Suprapubic skin (tissue), 4 donors: ENCODE measurements at regions not wholly inside any gene's neighbourhood (a gene's known extent, or its start where the extent isn't known, plus 50 kb on each side); places are given as distances from the start of the nearest gene placed in this dataset.

Source experiments
- DNase-seq, 2 donors: peaks; one replicate each; pipeline ENCODE4 v3.0.0-alpha.2; 2019; ENCODE audit warnings: low spot score in 2 of 2
- H3K27ac ChIP-seq: fragments of 200-600 bp; sonication (generic); one replicate; pipeline ENCODE4 v1.5.1; 2019
- H3K27me3 ChIP-seq: fragments of 200-600 bp; sonication (generic); one replicate; pipeline ENCODE4 v1.5.1; 2019
- H3K36me3 ChIP-seq: fragments of 200-600 bp; sonication (generic); one replicate; pipeline ENCODE4 v1.5.1; 2019
- H3K4me1 ChIP-seq: fragments of 200-600 bp; sonication (generic); one replicate; pipeline ENCODE4 v1.5.1; 2019
- H3K4me3 ChIP-seq: fragments of 200-600 bp; sonication (generic); one replicate; pipeline ENCODE4 v1.5.1; 2019; ENCODE audit warnings: mild to moderate bottlenecking
- H3K9me3 ChIP-seq: fragments of 200-600 bp; sonication (generic); one replicate; pipeline ENCODE4 v1.5.1; 2019
- EP300 ChIP-seq: sonication (generic); formaldehyde crosslinking; IDR thresholded peaks from one replicate; pipeline ENCODE4 v1.6.1; 2017; ENCODE audit warnings: antibody characterized with exemption
- POLR2A ChIP-seq, 2 donors: fragments of 450-650 bp; IDR thresholded peaks; one replicate each; pipeline ENCODE4 v1.6.1; 2017; ENCODE audit warnings: antibody characterized with exemption in 2 of 2, mild to moderate bottlenecking in 2 of 2, moderate library complexity in 2 of 2
- POLR2AphosphoS5 ChIP-seq, 3 donors: sonication (generic); formaldehyde crosslinking; IDR thresholded peaks; one replicate each; pipeline ENCODE4 v1.6.1; 2017; ENCODE audit warnings: antibody characterized with exemption in 3 of 3
- WGBS: methylation state at CpG from one replicate; pipeline ENCODE4 v1.1.5; 2018; 5-methylcytosine and 5-hydroxymethylcytosine counted together
- TF ChIP-seq, protein P1 (sequence below), 2 donors: fragments of 200-600 bp in 1 of 2; fragments of 450-650 bp in 1 of 2; sonication (generic) in 1 of 2; IDR thresholded peaks; one replicate each; pipeline ENCODE4 v1.5.1; 2016 to 2019; ENCODE audit warnings: antibody characterized with exemption in 2 of 2, mild to moderate bottlenecking in 1 of 2, moderate library complexity in 1 of 2

DNA sequence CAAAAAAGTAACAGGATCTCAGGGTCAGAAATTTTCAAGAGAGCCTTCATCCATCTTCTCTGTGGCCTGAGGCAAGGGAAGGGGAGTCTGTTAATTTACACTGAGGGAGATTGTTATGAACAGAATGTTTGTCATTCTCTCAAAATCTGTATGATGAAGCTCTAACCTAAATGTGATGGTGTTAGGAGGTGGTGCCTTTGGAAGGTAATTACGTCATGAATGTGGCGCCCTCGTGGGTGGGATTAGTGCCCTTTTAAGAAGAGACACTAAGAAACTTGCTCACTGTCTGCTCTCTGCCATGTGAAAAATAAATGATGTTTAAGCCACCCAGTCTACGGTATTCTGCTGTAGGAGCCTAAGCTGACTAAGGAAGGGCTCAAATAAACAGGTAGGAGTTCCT is 521.6 kb downstream of the SNAPC1 start:
- H3K27me3 ChIP-seq, result no peaks in the 10 kb centered on the region
- no peaks in the 10 kb centered on the region for H3K36me3 ChIP-seq
- DNase-seq, result no peak
- H3K4me1 ChIP-seq, result no peaks in the 10 kb centered on the region
- TF ChIP-seq POLR2A (IDR thresholded peaks at IDR 0.05) (no peak), POLR2AphosphoS5 (IDR thresholded peaks at IDR 0.05) (no peak), EP300 (no peak)
- no peak overlapping the region for H3K4me3 ChIP-seq
- WGBS, result 80% methylated on average over 4 of the region's 4 CpGs
- H3K9me3 ChIP-seq, result no peaks in the 10 kb centered on the region
- no peak overlapping the region for H3K27ac ChIP-seq

DNA sequence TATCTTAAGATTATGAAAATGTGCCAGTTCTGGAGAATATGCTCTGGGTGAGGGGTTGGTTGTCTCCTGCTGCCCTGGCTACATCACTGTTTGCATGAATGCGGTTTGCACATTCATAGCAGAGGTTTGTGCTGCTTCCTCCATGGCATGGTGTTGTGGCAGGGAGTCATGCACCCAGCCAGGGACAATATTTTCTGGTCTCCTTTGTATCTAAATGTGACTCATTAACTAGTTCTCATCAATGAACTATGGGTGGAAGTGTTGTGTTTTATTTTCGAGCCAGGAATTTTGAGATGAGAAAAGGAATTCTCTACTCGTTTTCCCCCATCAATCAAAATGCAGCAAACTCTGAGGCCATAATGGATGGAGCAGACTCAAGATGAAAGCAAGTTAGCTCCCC is 527.3 kb downstream of the SNAPC1 start:
- no peak overlapping the region for H3K4me3 ChIP-seq
- H3K36me3 ChIP-seq, result no peaks in the 10 kb centered on the region
- no peak for TF ChIP-seq POLR2A (IDR thresholded peaks at IDR 0.05)
- TF ChIP-seq, protein P1, sequence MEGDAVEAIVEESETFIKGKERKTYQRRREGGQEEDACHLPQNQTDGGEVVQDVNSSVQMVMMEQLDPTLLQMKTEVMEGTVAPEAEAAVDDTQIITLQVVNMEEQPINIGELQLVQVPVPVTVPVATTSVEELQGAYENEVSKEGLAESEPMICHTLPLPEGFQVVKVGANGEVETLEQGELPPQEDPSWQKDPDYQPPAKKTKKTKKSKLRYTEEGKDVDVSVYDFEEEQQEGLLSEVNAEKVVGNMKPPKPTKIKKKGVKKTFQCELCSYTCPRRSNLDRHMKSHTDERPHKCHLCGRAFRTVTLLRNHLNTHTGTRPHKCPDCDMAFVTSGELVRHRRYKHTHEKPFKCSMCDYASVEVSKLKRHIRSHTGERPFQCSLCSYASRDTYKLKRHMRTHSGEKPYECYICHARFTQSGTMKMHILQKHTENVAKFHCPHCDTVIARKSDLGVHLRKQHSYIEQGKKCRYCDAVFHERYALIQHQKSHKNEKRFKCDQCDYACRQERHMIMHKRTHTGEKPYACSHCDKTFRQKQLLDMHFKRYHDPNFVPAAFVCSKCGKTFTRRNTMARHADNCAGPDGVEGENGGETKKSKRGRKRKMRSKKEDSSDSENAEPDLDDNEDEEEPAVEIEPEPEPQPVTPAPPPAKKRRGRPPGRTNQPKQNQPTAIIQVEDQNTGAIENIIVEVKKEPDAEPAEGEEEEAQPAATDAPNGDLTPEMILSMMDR (IDR thresholded peaks at IDR 0.05), result no peak
- TF ChIP-seq EP300, result no peak
- TF ChIP-seq POLR2AphosphoS5 (IDR thresholded peaks at IDR 0.05), result no peak
- 58% methylated on average over 3 of the region's 3 CpGs for WGBS
- no peak overlapping the region for H3K27ac ChIP-seq
- H3K9me3 ChIP-seq, result no peaks in the 10 kb centered on the region
- H3K27me3 ChIP-seq, result no peaks in the 10 kb centered on the region
- no peaks in the 10 kb centered on the region for H3K4me1 ChIP-seq
- DNase-seq, result no peak

DNA sequence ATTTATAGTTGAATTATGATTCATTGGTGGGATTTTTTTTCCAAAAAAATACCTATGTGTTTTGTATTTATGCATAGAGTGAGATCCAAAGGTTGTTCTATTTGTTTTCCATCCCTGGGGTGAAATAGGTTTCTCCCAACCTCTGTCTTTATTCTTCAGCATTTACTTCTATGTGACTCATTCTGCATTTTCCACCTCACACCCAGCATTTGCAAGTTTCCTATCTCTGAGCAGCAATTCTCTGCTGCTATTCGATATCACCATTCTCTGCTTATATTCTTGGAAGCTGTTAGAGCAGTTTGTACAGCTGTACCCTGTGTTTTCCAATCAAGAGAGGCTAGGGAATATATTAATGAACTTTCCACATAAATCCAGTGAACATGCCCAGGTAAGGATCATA is 538.9 kb downstream of the SNAPC1 start:
- H3K4me1 ChIP-seq, result no peaks in the 10 kb centered on the region
- DNase-seq, result no peak
- no peaks in the 10 kb centered on the region for H3K9me3 ChIP-seq
- no peak overlapping the region for H3K4me3 ChIP-seq
- H3K36me3 ChIP-seq, result no peaks in the 10 kb centered on the region
- no peak overlapping the region for H3K27ac ChIP-seq
- TF ChIP-seq, protein P1 (IDR thresholded peaks at IDR 0.05), result no peak
- H3K27me3 ChIP-seq, result no peaks in the 10 kb centered on the region
- WGBS, result 56% methylated on average over 1 of the region's 1 CpG

DNA sequence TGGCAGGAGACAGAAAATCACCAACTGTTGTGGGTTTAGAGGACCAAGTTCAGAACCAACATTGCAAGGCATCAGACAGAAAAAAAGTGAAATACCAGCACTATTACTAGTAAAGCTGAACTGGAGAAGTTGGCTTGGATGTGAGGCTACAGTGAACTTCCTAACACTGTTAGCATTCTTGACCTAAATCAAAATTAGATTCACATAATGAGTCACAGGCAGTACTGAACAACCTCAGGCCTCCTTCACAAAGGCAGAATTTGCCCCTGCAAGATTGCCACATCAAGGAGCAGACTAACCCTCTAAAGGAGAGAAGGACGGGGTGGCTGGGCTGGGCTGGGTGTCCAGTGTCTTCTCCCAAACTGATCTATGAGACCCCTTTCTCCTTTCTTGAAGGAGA is 539.7 kb downstream of the SNAPC1 start:
- Histone ChIP-seq H3K4me1 (no peaks in the 10 kb centered on the region), H3K9me3 (no peaks in the 10 kb centered on the region), H3K36me3 (no peaks in the 10 kb centered on the region), H3K4me3 (no peak overlapping the region), H3K27me3 (no peaks in the 10 kb centered on the region), H3K27ac (no peak overlapping the region)
- TF ChIP-seq POLR2AphosphoS5 (IDR thresholded peaks at IDR 0.05), result no peak
- TF ChIP-seq POLR2A (IDR thresholded peaks at IDR 0.05), result no peak
- TF ChIP-seq, protein P1 (IDR thresholded peaks at IDR 0.05), result no peak
- TF ChIP-seq EP300, result no peak
- 50% methylated on average over 1 of the region's 1 CpG for WGBS
- DNase-seq, result no peak

DNA sequence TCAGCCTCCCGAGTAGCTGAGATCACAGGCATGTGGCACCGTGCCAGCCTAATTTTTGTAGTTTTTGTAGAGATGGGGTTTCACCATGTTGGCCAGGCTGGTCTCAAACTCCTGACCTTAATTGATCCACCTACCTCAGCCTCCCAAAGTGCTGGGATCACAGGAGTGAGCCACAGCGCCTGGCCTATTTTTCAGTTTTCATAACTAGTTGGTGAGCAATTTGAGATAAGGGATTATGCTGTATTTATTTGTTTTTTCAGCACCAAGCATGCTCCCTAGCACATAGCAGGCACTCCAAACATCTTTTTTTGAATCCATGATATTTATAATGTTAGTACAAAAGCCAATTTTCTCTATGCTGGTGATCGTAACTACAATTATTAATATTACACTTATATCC is 541.2 kb downstream of the SNAPC1 start:
- 86% methylated on average over 4 of the region's 4 CpGs for WGBS

DNA sequence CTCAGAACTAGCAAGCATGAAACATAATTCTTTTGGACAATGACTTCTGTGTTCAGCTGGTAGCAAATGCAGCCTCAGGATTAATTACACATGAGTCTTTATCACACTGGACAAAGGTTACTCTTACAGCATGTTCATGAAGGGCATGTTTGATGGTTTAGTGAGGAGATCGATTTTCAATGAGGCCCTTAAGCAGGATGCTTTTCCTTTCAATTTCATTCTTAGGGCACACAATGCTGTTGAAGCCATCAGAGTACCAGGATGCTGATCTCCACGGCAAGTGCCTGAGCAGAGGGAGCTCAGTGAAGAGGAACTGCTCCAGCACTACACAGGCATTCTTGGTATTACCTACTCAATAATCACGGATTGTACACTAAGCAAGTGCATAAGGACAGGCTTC is 542.0 kb downstream of the SNAPC1 start:
- Histone ChIP-seq H3K9me3 (no peaks in the 10 kb centered on the region), H3K4me3 (no peak overlapping the region), H3K36me3 (no peaks in the 10 kb centered on the region), H3K4me1 (no peaks in the 10 kb centered on the region), H3K27me3 (no peaks in the 10 kb centered on the region), H3K27ac (no peak overlapping the region)
- TF ChIP-seq POLR2A (IDR thresholded peaks at IDR 0.05) (no peak), POLR2AphosphoS5 (IDR thresholded peaks at IDR 0.05) (no peak), EP300 (no peak)
- TF ChIP-seq, protein P1 (IDR thresholded peaks at IDR 0.05), result no peak
- WGBS, result 67% methylated on average over 3 of the region's 3 CpGs
- no peak for DNase-seq

More for the DNA sequence above, 541.2 kb downstream of the SNAPC1 start:
- Histone ChIP-seq H3K9me3 (no peaks in the 10 kb centered on the region), H3K36me3 (no peaks in the 10 kb centered on the region), H3K4me3 (no peak overlapping the region), H3K27me3 (no peaks in the 10 kb centered on the region), H3K27ac (no peak overlapping the region), H3K4me1 (no peaks in the 10 kb centered on the region)
- no peak for DNase-seq
- TF ChIP-seq EP300 (no peak), POLR2A (IDR thresholded peaks at IDR 0.05) (no peak), POLR2AphosphoS5 (IDR thresholded peaks at IDR 0.05) (no peak)
- TF ChIP-seq, protein P1 (IDR thresholded peaks at IDR 0.05), result no peak
